DND-41 (cell line): ENCODE measurements at regions not wholly inside any gene's neighbourhood (a gene's known extent, or its start where the extent isn't known, plus 50 kb on each side); places are given as distances from the start of the nearest gene placed in this dataset.

ENCODE experiments used
- ATAC-seq: fragments of 200-7000 bp; cut with Tn5 transposase; 3 replicates; pipeline ENCODE4 v1.9.1; 2021; ENCODE audit warnings: low read depth; ENCODE audit not compliant: insufficient read depth
- DNase-seq: peaks from one replicate; pipeline ENCODE4 v3.0.0-alpha.2; 2020
- H2AFZ ChIP-seq: 2 replicates; pipeline ENCODE4 v1.6.0; 2012; ENCODE audit warnings: low read depth, low read length
- H3K27ac ChIP-seq: 2 replicates; pipeline ENCODE4 v1.5.1; 2012; ENCODE audit warnings: low read length, inconsistent platforms
- H3K27me3 ChIP-seq: fragments of 200-600 bp; sonication (generic); 2 replicates; pipeline ENCODE4 v1.6.0; 2012; ENCODE audit warnings: low read length, mild to moderate bottlenecking, inconsistent platforms; ENCODE audit not compliant: insufficient read depth, poor library complexity
- H3K36me3 ChIP-seq: 2 replicates; pipeline ENCODE4 v1.5.1; 2012; ENCODE audit warnings: low read length, inconsistent platforms; ENCODE audit not compliant: insufficient read depth
- H3K4me1 ChIP-seq: 2 replicates; pipeline ENCODE4 v1.5.1; 2012; ENCODE audit warnings: mild to moderate bottlenecking, low read length; ENCODE audit not compliant: insufficient read depth
- H3K4me2 ChIP-seq: 2 replicates; pipeline ENCODE4 v1.6.0; 2012; ENCODE audit warnings: mild to moderate bottlenecking, moderate library complexity, low read length, inconsistent platforms; ENCODE audit not compliant: insufficient read depth
- H3K4me3 ChIP-seq, 2 experiments: fragments of 200-600 bp in 1 of 2; shearing (Covaris generic) in 1 of 2; 2 replicates each; pipeline ENCODE4 v1.5.1; 2012 to 2016; ENCODE audit warnings: inconsistent platforms in 2 of 2, low read length in 2 of 2, mild to moderate bottlenecking in 2 of 2, low read depth in 1 of 2, moderate library complexity in 1 of 2
- H3K79me2 ChIP-seq: 2 replicates; pipeline ENCODE4 v1.6.0; 2012; ENCODE audit warnings: low read length, inconsistent platforms; ENCODE audit not compliant: insufficient read depth
- H3K9ac ChIP-seq: 2 replicates; pipeline ENCODE4 v1.6.0; 2012; ENCODE audit warnings: low read depth, mild to moderate bottlenecking, inconsistent platforms, low read length, moderate library complexity
- H3K9me3 ChIP-seq: 2 replicates; pipeline ENCODE4 v1.5.1; 2012; ENCODE audit warnings: low read length, moderate library complexity, mild to moderate bottlenecking, inconsistent platforms; ENCODE audit not compliant: insufficient read depth, severe bottlenecking
- H4K20me1 ChIP-seq: 2 replicates; pipeline ENCODE4 v1.6.0; 2012; ENCODE audit warnings: low read length; ENCODE audit not compliant: insufficient read depth
- EZH2 ChIP-seq: IDR thresholded peaks from 3 replicates; pipeline ENCODE4 v1.6.1; 2012; ENCODE audit warnings: borderline replicate concordance, low read depth, mild to moderate bottlenecking, moderate library complexity, low read length, inconsistent platforms; ENCODE audit not compliant: severe bottlenecking
- TF ChIP-seq, protein P1 (sequence below): IDR thresholded peaks from 2 replicates; pipeline ENCODE4 v1.5.1; 2012; ENCODE audit warnings: borderline replicate concordance, low read length, moderate library complexity, mild to moderate bottlenecking; ENCODE audit not compliant: poor library complexity, severe bottlenecking; ENCODE audit errors: extremely low read depth

DNA sequence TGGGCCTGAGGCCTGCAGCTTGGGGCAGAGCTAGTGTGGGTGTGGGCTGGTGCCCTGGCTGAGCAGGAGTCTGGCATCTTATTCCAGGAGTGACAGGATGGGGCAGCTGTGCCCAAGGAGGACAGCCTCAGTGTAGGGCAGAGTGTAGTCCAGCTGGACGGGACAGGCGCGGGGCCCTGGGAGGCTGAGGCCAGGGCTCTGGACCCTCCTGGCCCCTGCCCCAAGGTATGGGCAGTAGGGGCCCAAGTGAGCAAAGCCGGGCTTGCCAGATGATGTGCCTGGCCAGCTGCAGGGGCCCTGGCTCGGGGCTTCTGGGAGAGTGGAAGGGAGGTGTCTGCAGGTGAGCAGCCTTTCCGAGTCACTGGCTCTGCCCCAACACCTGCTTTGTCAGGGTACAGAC is 1190.9 kb downstream of the BRD1 start:
- Histone ChIP-seq H3K4me2 (no peak overlapping the region), H3K27ac (no peak overlapping the region), H3K4me1 (peaks cover 19% of the 10 kb centered on the region), H3K4me3 (no peak overlapping the region), H3K9me3 (no peaks in the 10 kb centered on the region), H3K79me2 (no peaks in the 10 kb centered on the region), H4K20me1 (no peaks in the 10 kb centered on the region), H2AFZ (no peak overlapping the region), H3K9ac (no peak overlapping the region), H3K27me3 (no peaks in the 10 kb centered on the region), H3K36me3 (no peaks in the 10 kb centered on the region)
- no peak for DNase-seq
- TF ChIP-seq, protein P1, sequence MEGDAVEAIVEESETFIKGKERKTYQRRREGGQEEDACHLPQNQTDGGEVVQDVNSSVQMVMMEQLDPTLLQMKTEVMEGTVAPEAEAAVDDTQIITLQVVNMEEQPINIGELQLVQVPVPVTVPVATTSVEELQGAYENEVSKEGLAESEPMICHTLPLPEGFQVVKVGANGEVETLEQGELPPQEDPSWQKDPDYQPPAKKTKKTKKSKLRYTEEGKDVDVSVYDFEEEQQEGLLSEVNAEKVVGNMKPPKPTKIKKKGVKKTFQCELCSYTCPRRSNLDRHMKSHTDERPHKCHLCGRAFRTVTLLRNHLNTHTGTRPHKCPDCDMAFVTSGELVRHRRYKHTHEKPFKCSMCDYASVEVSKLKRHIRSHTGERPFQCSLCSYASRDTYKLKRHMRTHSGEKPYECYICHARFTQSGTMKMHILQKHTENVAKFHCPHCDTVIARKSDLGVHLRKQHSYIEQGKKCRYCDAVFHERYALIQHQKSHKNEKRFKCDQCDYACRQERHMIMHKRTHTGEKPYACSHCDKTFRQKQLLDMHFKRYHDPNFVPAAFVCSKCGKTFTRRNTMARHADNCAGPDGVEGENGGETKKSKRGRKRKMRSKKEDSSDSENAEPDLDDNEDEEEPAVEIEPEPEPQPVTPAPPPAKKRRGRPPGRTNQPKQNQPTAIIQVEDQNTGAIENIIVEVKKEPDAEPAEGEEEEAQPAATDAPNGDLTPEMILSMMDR = no peak
- no peak for TF ChIP-seq EZH2
- no peak for ATAC-seq

DNA sequence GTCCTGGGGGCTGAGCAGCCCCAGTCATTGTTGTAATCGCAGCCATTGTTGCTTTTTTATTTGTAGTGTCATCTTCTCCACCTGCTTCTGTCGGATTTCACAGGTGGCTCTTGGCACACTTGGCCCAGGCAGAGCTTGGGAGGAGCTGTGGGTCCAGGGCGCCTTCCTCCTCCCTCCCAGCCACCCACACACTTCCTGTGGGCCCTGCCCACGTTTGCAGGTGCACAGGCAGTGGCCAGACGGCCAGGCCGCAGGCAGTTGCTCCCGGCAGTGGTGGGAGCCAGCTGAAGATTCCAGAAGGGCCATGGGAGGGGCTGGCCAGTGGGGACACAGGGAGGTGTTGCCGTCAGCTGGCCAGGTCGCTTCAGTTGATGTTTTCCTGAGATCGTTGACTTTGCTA is 1191.9 kb downstream of the BRD1 start:
- TF ChIP-seq, protein P1 = no peak
- TF ChIP-seq EZH2 = no peak
- H4K20me1 ChIP-seq = no peaks in the 10 kb centered on the region
- H3K36me3 ChIP-seq = no peaks in the 10 kb centered on the region
- H3K4me3 ChIP-seq = no peak overlapping the region
- peaks cover 13% of the 10 kb centered on the region for H3K4me1 ChIP-seq
- H3K27ac ChIP-seq = no peak overlapping the region
- H3K4me2 ChIP-seq = no peak overlapping the region
- no peaks in the 10 kb centered on the region for H3K27me3 ChIP-seq
- ATAC-seq (peak; percentile 71), DNase-seq (peak; percentile 75)
- no peak overlapping the region for H3K9ac ChIP-seq
- no peak overlapping the region for H2AFZ ChIP-seq
- H3K79me2 ChIP-seq = no peaks in the 10 kb centered on the region
- no peaks in the 10 kb centered on the region for H3K9me3 ChIP-seq

DNA sequence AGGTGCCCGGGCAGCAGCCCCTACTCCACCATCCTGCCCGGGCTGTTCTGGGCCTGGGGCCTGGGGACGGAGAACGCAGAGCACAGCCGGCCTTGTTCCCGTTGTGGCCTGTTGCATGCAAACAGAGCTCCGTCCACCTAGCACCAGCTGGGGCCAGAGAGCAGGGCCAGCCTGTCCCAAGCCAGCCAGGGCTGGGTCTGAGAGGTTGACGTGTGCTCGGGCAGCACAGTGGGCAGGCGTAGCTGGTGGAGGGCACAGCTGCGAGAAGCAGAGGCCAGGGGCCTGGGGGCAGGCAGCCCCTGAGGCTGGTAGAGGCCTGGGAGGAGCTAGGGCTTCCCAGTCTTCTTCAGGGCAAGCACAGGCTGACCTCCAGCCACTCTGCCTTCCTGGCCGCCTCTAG is 1192.6 kb downstream of the BRD1 start:
- Histone ChIP-seq H3K27ac (no peak overlapping the region), H4K20me1 (no peaks in the 10 kb centered on the region), H3K36me3 (no peaks in the 10 kb centered on the region), H3K4me3 (no peak overlapping the region), H3K4me1 (peaks cover 13% of the 10 kb centered on the region), H3K9ac (no peak overlapping the region), H2AFZ (no peak overlapping the region), H3K4me2 (no peak overlapping the region), H3K27me3 (no peaks in the 10 kb centered on the region), H3K79me2 (no peaks in the 10 kb centered on the region), H3K9me3 (no peaks in the 10 kb centered on the region)
- DNase-seq (no peak), ATAC-seq (no peak)
- TF ChIP-seq, protein P1 = no peak
- no peak for TF ChIP-seq EZH2
